ENCODE measurements at regions not wholly inside any gene's neighbourhood (a gene's known extent, or its start where the extent isn't known, plus 50 kb on each side); places are given as distances from the start of the nearest gene placed in this dataset.

- no peaks in the 10 kb centered on the region for H3K9me3 ChIP-seq (ENCODE audit: low read length)
- TF ChIP-seq CTCF (conservative IDR thresholded peaks at IDR 0.05; ENCODE audit: low read depth, low read length): no peak
- H3K36me3 ChIP-seq (ENCODE audit: low read depth, low read length): no peaks in the 10 kb centered on the region
- ChIA-PET POLR2A (ENCODE audit: unreplicated experiment) (interaction anchor here (0.6 kb wide), 1 partner anchor 553 kb away, joined by 6 read pairs; no protein-coding TSS in a partner anchor), CTCF (no interaction called here)
- ATAC-seq (no peak), DNase-seq (no peak)
- no peak overlapping the region for H3K4me3 ChIP-seq (ENCODE audit: low read length)
- no peak overlapping the region for H3K27ac ChIP-seq (ENCODE audit: low read length)
- peaks cover 10% of the 10 kb centered on the region for H3K4me1 ChIP-seq (ENCODE audit: insufficient read depth, low read length)
- BruUV-seq (replicated peaks): no TSS peak
- no peaks in the 10 kb centered on the region for H3F3A ChIP-seq (ENCODE audit: low read length, unreplicated experiment)
- no peaks in the 10 kb centered on the region for H3K27me3 ChIP-seq (ENCODE audit: low read length)
- H2AFZ ChIP-seq (ENCODE audit: low read length): no peak overlapping the region
- H3K9me2 ChIP-seq (replicated peaks; ENCODE audit: low read length): no peaks in the 10 kb centered on the region
- no peaks in the 10 kb centered on the region for H4K20me1 ChIP-seq (ENCODE audit: low read length)
- intact Hi-C loops (cut with micrococcal nuclease): no loop called here
- H3K79me2 ChIP-seq (ENCODE audit: low read length): no peaks in the 10 kb centered on the region
- no peak overlapping the region for H3K9ac ChIP-seq (ENCODE audit: low read length)
- no peak overlapping the region for H3K4me2 ChIP-seq (ENCODE audit: low read length)
These were observed 138.4 kb downstream of the ATP23 start for GRCh38 chr12:58079806-58080205.

GRCh38 chr12:58081488-58081887 lies 140.1 kb downstream of the ATP23 start:
- no peak for TF ChIP-seq EZH2 (IDR thresholded peaks at IDR 0.05; ENCODE audit: low read length, unreplicated experiment)
- no peak for TF ChIP-seq CTCF (conservative IDR thresholded peaks at IDR 0.05; ENCODE audit: low read depth, low read length)
- no peak for TF ChIP-seq EZH2phosphoT487 (IDR thresholded peaks at IDR 0.05; ENCODE audit: borderline replicate concordance, low read length)
- ChIA-PET POLR2A (ENCODE audit: unreplicated experiment) (no interaction called here), CTCF (no interaction called here)
- no peaks in the 10 kb centered on the region for H3K9me2 ChIP-seq (replicated peaks; ENCODE audit: low read length)
- H3K4me2 ChIP-seq (ENCODE audit: low read length): peak overlapping the region; percentile 40
- no peaks in the 10 kb centered on the region for H3K27me3 ChIP-seq (ENCODE audit: low read length)
- H4K20me1 ChIP-seq (ENCODE audit: low read length): no peaks in the 10 kb centered on the region
- intact Hi-C loops (cut with micrococcal nuclease): no loop called here
- ATAC-seq (peak; percentile 75; the same call in 1 of the 2 replicates), DNase-seq (peak; percentile 44)
- H3K36me3 ChIP-seq (ENCODE audit: low read depth, low read length): no peaks in the 10 kb centered on the region
- H3K4me3 ChIP-seq (ENCODE audit: low read length): no peak overlapping the region
- H3F3A ChIP-seq (ENCODE audit: low read length, unreplicated experiment): no peaks in the 10 kb centered on the region
- no peak overlapping the region for H3K9ac ChIP-seq (ENCODE audit: low read length)
- H2AFZ ChIP-seq (ENCODE audit: low read length): no peak overlapping the region
- BruUV-seq (replicated peaks): no TSS peak
- no peaks in the 10 kb centered on the region for H3K9me3 ChIP-seq (ENCODE audit: low read length)
- peaks cover 10% of the 10 kb centered on the region for H3K4me1 ChIP-seq (ENCODE audit: insufficient read depth, low read length)
- no peak overlapping the region for H3K27ac ChIP-seq (ENCODE audit: low read length)
- H3K79me2 ChIP-seq (ENCODE audit: low read length): no peaks in the 10 kb centered on the region

GRCh38 chr12:58082996-58083395 lies 141.6 kb downstream of the ATP23 start:
- H3F3A ChIP-seq (ENCODE audit: low read length, unreplicated experiment): no peaks in the 10 kb centered on the region
- H3K9me2 ChIP-seq (replicated peaks; ENCODE audit: low read length): no peaks in the 10 kb centered on the region
- H4K20me1 ChIP-seq (ENCODE audit: low read length): no peaks in the 10 kb centered on the region
- H3K4me1 ChIP-seq (ENCODE audit: insufficient read depth, low read length): peaks cover 10% of the 10 kb centered on the region
- no peaks in the 10 kb centered on the region for H3K9me3 ChIP-seq (ENCODE audit: low read length)
- no peak overlapping the region for H2AFZ ChIP-seq (ENCODE audit: low read length)
- no peaks in the 10 kb centered on the region for H3K36me3 ChIP-seq (ENCODE audit: low read depth, low read length)
- no peaks in the 10 kb centered on the region for H3K27me3 ChIP-seq (ENCODE audit: low read length)
- no TSS peak for BruUV-seq (replicated peaks)
- no peak for DNase-seq
- H3K27ac ChIP-seq (ENCODE audit: low read length): no peak overlapping the region
- CTCF ChIA-PET: no interaction called here
- intact Hi-C loops (cut with micrococcal nuclease): no loop called here
- H3K9ac ChIP-seq (ENCODE audit: low read length): no peak overlapping the region
- TF ChIP-seq EZH2 (IDR thresholded peaks at IDR 0.05; ENCODE audit: low read length, unreplicated experiment) (no peak), CTCF (conservative IDR thresholded peaks at IDR 0.05; ENCODE audit: low read depth, low read length) (no peak), EZH2phosphoT487 (IDR thresholded peaks at IDR 0.05; ENCODE audit: borderline replicate concordance, low read length) (no peak)
- ATAC-seq: no peak
- H3K4me3 ChIP-seq (ENCODE audit: low read length): no peak overlapping the region
- H3K4me2 ChIP-seq (ENCODE audit: low read length): no peak overlapping the region
- no peaks in the 10 kb centered on the region for H3K79me2 ChIP-seq (ENCODE audit: low read length)
- POLR2A ChIA-PET (ENCODE audit: unreplicated experiment): no interaction called here
